Psoas muscle (tissue), 7 donors: ENCODE measurements at regions not wholly inside any gene's neighbourhood (a gene's known extent, or its start where the extent isn't known, plus 50 kb on each side); places are given as distances from the start of the nearest gene placed in this dataset.

ENCODE experiments used
- ATAC-seq, 4 donors: fragments of 200-7000 bp; cut with Tn5 transposase; one replicate each; pipeline ENCODE4 v1.9.1; 2020; ENCODE audit warnings: moderate library complexity in 3 of 4, mild to moderate bottlenecking in 2 of 4
- DNase-seq, 2 donors: peaks; one replicate each; pipeline ENCODE4 v3.0.0-alpha.2; 2020
- H3K27ac ChIP-seq: fragments of 200-600 bp; one replicate; pipeline ENCODE4 v1.8.0; 2022
- H3K27me3 ChIP-seq, 3 donors: fragments of 200-600 bp in 1 of 3; one replicate each; pipeline versions ENCODE4 v1.6.1 to v1.8.0; 2013 to 2022; ENCODE audit warnings: low read length in 2 of 3, mild to moderate bottlenecking in 2 of 3, moderate library complexity in 1 of 3; ENCODE audit not compliant: insufficient read depth in 3 of 3
- H3K36me3 ChIP-seq, 2 donors: fragments of 200-600 bp in 1 of 2; one replicate each; pipeline versions ENCODE4 v1.6.1 to v1.8.0; 2013 to 2022; ENCODE audit warnings: low read depth in 1 of 2, mild to moderate bottlenecking in 1 of 2, moderate library complexity in 1 of 2; ENCODE audit not compliant: insufficient read depth in 1 of 2
- H3K4me1 ChIP-seq: fragments of 200-600 bp; one replicate; pipeline ENCODE4 v1.8.0; 2022
- H3K4me3 ChIP-seq: fragments of 200-600 bp; one replicate; pipeline ENCODE4 v1.8.0; 2022; ENCODE audit warnings: mild to moderate bottlenecking
- H3K9me3 ChIP-seq: fragments of 200-600 bp; one replicate; pipeline ENCODE4 v1.8.0; 2022
- CTCF ChIP-seq: fragments of 200-600 bp; IDR thresholded peaks from one replicate; pipeline ENCODE4 v1.8.0; 2022; ENCODE audit warnings: antibody characterized with exemption
- WGBS, 3 donors: extraction: QIAGEN DNeasy Blood & Tissue Kit; methylation state at CpG; one replicate each; pipeline versions ENCODE4 v1.1.6 to v1.1.7; 2013; 5-methylcytosine and 5-hydroxymethylcytosine counted together
- intact Hi-C, 2 donors: fragments of 100-400 bp; cut with DNase I; formaldehyde crosslinking; loops; one replicate each; pipeline versions ENCODE4 v1.11.0 to v1.14.2; 2022
- donor health status: healthy with polysubstance abuse.
- donor health status: DM: no; HTN: no; CAD: no; lungs with moderate emphysema.
- donor health status: Bipolar disorder and iron deficiency.
- donor health status: healthy.
- donor health status: DM: yes; HTN: yes; CAD: no.
- donor health status: DM: no; HTN: no; CAD: no.
- donor health status: DM: yes; HTN: yes; CAD: no.

GRCh38 chr4:91924625-91925024 is 379.1 kb upstream of the GRID2 start:
- Histone ChIP-seq H3K9me3 (no peaks in the 10 kb centered on the region), H3K4me3 (no peak overlapping the region), H3K27me3 (no peaks in the 10 kb centered on the region), H3K36me3 (no peaks in the 10 kb centered on the region), H3K4me1 (no peaks in the 10 kb centered on the region), H3K27ac (no peak overlapping the region)
- DNase-seq (no peak), ATAC-seq (no peak)
- no peak for TF ChIP-seq CTCF
- 89 to 92% (median 90%) methylated on average over 5 of the region's 5 CpGs for WGBS, 3 donors
- intact Hi-C loops = no loop called here

GRCh38 chr4:91935217-91935616 is 368.5 kb upstream of the GRID2 start:
- 80 to 91% (median 88%) methylated on average over 6 of the region's 6 CpGs for WGBS, 3 donors
- no peak for DNase-seq
- no peak for TF ChIP-seq CTCF
- no peak for ATAC-seq
- Histone ChIP-seq H3K9me3 (no peaks in the 10 kb centered on the region), H3K27me3 (no peaks in the 10 kb centered on the region), H3K36me3 (no peaks in the 10 kb centered on the region), H3K27ac (no peak overlapping the region), H3K4me3 (no peak overlapping the region), H3K4me1 (no peaks in the 10 kb centered on the region)
- intact Hi-C loops = no loop called here

GRCh38 chr4:91936311-91936710 is 367.5 kb upstream of the GRID2 start:
- H3K9me3 ChIP-seq = no peaks in the 10 kb centered on the region
- no peaks in the 10 kb centered on the region for H3K4me1 ChIP-seq
- H3K4me3 ChIP-seq = no peak overlapping the region
- H3K27me3 ChIP-seq = no peaks in the 10 kb centered on the region
- ATAC-seq (no peak), DNase-seq (no peak)
- TF ChIP-seq CTCF = no peak
- H3K27ac ChIP-seq = no peak overlapping the region
- intact Hi-C loops = no loop called here
- no peaks in the 10 kb centered on the region for H3K36me3 ChIP-seq
- WGBS, 3 donors = 31 to 40% (median 35%) methylated on average over 3 of the region's 3 CpGs

- TF ChIP-seq CTCF = no peak
- 64 to 68% (median 65%) methylated on average over 2 of the region's 2 CpGs for WGBS, 3 donors
These were observed 345.8 kb upstream of the GRID2 start for GRCh38 chr4:91957963-91958362.

GRCh38 chr4:91958596-91958995 is 345.2 kb upstream of the GRID2 start:
- no peaks in the 10 kb centered on the region for H3K4me1 ChIP-seq
- no peak for TF ChIP-seq CTCF
- WGBS, 3 donors = 6 to 13% (median 12%) methylated on average over 2 of the region's 2 CpGs
- H3K9me3 ChIP-seq = no peaks in the 10 kb centered on the region
- H3K27ac ChIP-seq = no peak overlapping the region
- ATAC-seq (no peak), DNase-seq (no peak)
- H3K36me3 ChIP-seq = no peaks in the 10 kb centered on the region
- intact Hi-C loops = no loop called here
- H3K4me3 ChIP-seq = no peak overlapping the region
- H3K27me3 ChIP-seq = no peaks in the 10 kb centered on the region

More at GRCh38 chr4:91957963-91958362, 345.8 kb upstream of the GRID2 start:
- DNase-seq = no peak
- H3K36me3 ChIP-seq = no peaks in the 10 kb centered on the region
- H3K4me1 ChIP-seq = no peaks in the 10 kb centered on the region
- intact Hi-C loops = no loop called here
- no peaks in the 10 kb centered on the region for H3K27me3 ChIP-seq
- ATAC-seq = no peak
- no peak overlapping the region for H3K4me3 ChIP-seq
- H3K9me3 ChIP-seq = no peaks in the 10 kb centered on the region
- no peak overlapping the region for H3K27ac ChIP-seq
